ENCODE measurements at regions not wholly inside any gene's neighbourhood (a gene's known extent, or its start where the extent isn't known, plus 50 kb on each side); places are given as distances from the start of the nearest gene placed in this dataset.

DNA sequence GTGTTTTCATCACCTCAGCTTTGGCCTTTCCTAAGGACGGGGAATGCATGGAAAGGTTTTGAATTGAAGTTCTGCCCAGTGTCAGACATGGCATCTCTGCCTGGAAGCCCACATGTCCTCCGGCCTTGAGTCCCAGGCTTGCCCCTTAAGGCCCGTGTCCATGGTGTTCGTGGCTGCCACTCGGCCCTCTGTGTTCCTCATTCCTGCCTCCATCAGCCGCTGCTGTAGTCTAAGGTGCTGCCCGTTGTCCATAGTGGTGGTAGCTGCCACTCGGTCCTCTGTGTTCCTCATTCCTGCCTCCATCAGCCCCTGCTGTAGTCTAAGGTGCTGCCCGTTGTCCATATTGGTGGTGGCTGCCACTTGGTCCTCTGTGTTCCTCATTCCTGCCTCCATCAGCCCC is 180.7 kb upstream of the SHH start:
- H2AFZ ChIP-seq: no peak overlapping the region
- H3K9me3 Mint-ChIP-seq: peaks cover 17% of the 10 kb centered on the region
- H3K4me3 Mint-ChIP-seq: no peak overlapping the region
- H3K4me2 ChIP-seq: no peak overlapping the region
- no peaks in the 10 kb centered on the region; the same call in 2 of the 3 replicates for H3K4me1 Mint-ChIP-seq
- DNase-seq (ENCODE audit: low spot score): no peak
- no peaks in the 10 kb centered on the region for H4K20me1 ChIP-seq (replicated peaks; ENCODE audit: insufficient read depth)
- no peak overlapping the region for H3K4me3 ChIP-seq
- peaks cover 9% of the 10 kb centered on the region for H3K27me3 Mint-ChIP-seq (ENCODE audit: insufficient read depth, low read depth, poor library complexity)
- H3K36me3 Mint-ChIP-seq (ENCODE audit: low read depth): no peaks in the 10 kb centered on the region; the same call in 2 of the 3 replicates
- TF ChIP-seq ZNF331 (CRISPR knock-in tag; IDR thresholded peaks at IDR 0.05; ENCODE audit: low read depth): no peak
- TF ChIP-seq, protein P1, sequence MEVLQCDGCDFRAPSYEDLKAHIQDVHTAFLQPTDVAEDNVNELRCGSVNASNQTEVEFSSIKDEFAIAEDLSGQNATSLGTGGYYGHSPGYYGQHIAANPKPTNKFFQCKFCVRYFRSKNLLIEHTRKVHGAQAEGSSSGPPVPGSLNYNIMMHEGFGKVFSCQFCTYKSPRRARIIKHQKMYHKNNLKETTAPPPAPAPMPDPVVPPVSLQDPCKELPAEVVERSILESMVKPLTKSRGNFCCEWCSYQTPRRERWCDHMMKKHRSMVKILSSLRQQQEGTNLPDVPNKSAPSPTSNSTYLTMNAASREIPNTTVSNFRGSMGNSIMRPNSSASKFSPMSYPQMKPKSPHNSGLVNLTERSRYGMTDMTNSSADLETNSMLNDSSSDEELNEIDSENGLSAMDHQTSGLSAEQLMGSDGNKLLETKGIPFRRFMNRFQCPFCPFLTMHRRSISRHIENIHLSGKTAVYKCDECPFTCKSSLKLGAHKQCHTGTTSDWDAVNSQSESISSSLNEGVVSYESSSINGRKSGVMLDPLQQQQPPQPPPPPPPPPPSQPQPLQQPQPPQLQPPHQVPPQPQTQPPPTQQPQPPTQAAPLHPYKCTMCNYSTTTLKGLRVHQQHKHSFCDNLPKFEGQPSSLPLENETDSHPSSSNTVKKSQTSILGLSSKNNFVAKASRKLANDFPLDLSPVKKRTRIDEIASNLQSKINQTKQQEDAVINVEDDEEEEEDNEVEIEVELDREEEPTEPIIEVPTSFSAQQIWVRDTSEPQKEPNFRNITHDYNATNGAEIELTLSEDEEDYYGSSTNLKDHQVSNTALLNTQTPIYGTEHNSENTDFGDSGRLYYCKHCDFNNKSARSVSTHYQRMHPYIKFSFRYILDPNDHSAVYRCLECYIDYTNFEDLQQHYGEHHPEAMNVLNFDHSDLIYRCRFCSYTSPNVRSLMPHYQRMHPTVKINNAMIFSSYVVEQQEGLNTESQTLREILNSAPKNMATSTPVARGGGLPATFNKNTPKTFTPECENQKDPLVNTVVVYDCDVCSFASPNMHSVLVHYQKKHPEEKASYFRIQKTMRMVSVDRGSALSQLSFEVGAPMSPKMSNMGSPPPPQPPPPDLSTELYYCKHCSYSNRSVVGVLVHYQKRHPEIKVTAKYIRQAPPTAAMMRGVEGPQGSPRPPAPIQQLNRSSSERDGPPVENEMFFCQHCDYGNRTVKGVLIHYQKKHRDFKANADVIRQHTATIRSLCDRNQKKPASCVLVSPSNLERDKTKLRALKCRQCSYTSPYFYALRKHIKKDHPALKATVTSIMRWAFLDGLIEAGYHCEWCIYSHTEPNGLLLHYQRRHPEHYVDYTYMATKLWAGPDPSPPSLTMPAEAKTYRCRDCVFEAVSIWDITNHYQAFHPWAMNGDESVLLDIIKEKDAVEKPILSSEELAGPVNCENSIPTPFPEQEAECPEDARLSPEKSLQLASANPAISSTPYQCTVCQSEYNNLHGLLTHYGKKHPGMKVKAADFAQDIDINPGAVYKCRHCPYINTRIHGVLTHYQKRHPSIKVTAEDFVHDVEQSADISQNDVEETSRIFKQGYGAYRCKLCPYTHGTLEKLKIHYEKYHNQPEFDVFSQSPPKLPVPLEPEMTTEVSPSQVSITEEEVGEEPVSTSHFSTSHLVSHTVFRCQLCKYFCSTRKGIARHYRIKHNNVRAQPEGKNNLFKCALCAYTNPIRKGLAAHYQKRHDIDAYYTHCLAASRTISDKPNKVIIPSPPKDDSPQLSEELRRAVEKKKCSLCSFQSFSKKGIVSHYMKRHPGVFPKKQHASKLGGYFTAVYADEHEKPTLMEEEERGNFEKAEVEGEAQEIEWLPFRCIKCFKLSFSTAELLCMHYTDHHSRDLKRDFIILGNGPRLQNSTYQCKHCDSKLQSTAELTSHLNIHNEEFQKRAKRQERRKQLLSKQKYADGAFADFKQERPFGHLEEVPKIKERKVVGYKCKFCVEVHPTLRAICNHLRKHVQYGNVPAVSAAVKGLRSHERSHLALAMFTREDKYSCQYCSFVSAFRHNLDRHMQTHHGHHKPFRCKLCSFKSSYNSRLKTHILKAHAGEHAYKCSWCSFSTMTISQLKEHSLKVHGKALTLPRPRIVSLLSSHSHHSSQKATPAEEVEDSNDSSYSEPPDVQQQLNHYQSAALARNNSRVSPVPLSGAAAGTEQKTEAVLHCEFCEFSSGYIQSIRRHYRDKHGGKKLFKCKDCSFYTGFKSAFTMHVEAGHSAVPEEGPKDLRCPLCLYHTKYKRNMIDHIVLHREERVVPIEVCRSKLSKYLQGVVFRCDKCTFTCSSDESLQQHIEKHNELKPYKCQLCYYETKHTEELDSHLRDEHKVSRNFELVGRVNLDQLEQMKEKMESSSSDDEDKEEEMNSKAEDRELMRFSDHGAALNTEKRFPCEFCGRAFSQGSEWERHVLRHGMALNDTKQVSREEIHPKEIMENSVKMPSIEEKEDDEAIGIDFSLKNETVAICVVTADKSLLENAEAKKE (CRISPR knock-in tag; IDR thresholded peaks at IDR 0.05): no peak
- no peak for TF ChIP-seq EZH2 (IDR thresholded peaks at IDR 0.05; ENCODE audit: low read depth, unreplicated experiment)
- TF ChIP-seq JUNB (IDR thresholded peaks at IDR 0.05; ENCODE audit: unreplicated experiment): no peak
- TF ChIP-seq, protein P2, sequence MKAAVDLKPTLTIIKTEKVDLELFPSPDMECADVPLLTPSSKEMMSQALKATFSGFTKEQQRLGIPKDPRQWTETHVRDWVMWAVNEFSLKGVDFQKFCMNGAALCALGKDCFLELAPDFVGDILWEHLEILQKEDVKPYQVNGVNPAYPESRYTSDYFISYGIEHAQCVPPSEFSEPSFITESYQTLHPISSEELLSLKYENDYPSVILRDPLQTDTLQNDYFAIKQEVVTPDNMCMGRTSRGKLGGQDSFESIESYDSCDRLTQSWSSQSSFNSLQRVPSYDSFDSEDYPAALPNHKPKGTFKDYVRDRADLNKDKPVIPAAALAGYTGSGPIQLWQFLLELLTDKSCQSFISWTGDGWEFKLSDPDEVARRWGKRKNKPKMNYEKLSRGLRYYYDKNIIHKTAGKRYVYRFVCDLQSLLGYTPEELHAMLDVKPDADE (IDR thresholded peaks at IDR 0.05): no peak
- TF ChIP-seq POLR2AphosphoS5 (IDR thresholded peaks at IDR 0.05; ENCODE audit: low read depth): no peak
- no peak for TF ChIP-seq CREB1 (CRISPR knock-in tag; IDR thresholded peaks at IDR 0.05; ENCODE audit: low read depth)
- TF ChIP-seq, protein P3, sequence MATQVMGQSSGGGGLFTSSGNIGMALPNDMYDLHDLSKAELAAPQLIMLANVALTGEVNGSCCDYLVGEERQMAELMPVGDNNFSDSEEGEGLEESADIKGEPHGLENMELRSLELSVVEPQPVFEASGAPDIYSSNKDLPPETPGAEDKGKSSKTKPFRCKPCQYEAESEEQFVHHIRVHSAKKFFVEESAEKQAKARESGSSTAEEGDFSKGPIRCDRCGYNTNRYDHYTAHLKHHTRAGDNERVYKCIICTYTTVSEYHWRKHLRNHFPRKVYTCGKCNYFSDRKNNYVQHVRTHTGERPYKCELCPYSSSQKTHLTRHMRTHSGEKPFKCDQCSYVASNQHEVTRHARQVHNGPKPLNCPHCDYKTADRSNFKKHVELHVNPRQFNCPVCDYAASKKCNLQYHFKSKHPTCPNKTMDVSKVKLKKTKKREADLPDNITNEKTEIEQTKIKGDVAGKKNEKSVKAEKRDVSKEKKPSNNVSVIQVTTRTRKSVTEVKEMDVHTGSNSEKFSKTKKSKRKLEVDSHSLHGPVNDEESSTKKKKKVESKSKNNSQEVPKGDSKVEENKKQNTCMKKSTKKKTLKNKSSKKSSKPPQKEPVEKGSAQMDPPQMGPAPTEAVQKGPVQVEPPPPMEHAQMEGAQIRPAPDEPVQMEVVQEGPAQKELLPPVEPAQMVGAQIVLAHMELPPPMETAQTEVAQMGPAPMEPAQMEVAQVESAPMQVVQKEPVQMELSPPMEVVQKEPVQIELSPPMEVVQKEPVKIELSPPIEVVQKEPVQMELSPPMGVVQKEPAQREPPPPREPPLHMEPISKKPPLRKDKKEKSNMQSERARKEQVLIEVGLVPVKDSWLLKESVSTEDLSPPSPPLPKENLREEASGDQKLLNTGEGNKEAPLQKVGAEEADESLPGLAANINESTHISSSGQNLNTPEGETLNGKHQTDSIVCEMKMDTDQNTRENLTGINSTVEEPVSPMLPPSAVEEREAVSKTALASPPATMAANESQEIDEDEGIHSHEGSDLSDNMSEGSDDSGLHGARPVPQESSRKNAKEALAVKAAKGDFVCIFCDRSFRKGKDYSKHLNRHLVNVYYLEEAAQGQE (IDR thresholded peaks at IDR 0.05; ENCODE audit: unreplicated experiment): no peak
- TF ChIP-seq, protein P4, sequence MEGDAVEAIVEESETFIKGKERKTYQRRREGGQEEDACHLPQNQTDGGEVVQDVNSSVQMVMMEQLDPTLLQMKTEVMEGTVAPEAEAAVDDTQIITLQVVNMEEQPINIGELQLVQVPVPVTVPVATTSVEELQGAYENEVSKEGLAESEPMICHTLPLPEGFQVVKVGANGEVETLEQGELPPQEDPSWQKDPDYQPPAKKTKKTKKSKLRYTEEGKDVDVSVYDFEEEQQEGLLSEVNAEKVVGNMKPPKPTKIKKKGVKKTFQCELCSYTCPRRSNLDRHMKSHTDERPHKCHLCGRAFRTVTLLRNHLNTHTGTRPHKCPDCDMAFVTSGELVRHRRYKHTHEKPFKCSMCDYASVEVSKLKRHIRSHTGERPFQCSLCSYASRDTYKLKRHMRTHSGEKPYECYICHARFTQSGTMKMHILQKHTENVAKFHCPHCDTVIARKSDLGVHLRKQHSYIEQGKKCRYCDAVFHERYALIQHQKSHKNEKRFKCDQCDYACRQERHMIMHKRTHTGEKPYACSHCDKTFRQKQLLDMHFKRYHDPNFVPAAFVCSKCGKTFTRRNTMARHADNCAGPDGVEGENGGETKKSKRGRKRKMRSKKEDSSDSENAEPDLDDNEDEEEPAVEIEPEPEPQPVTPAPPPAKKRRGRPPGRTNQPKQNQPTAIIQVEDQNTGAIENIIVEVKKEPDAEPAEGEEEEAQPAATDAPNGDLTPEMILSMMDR (conservative IDR thresholded peaks at IDR 0.05; ENCODE audit: low read depth in 2 of 2): no peak
- no peak for TF ChIP-seq EZH2phosphoT487 (IDR thresholded peaks at IDR 0.05; ENCODE audit: unreplicated experiment)
- TF ChIP-seq STAT1 (IDR thresholded peaks at IDR 0.05; ENCODE audit: unreplicated experiment): no peak
- TF ChIP-seq NANOG (IDR thresholded peaks at IDR 0.05; ENCODE audit: borderline replicate concordance): no peak
- no peaks in the 10 kb centered on the region for H3K27me3 ChIP-seq (ENCODE audit: insufficient read depth)
- no peak overlapping the region for H3K27ac Mint-ChIP-seq
- H3K4me1 ChIP-seq (ENCODE audit: insufficient read depth): no peaks in the 10 kb centered on the region
- ATAC-seq: no peak
- H3F3A ChIP-seq (replicated peaks; ENCODE audit: low read depth): no peaks in the 10 kb centered on the region
- H3K36me3 ChIP-seq (ENCODE audit: insufficient read depth): no peaks in the 10 kb centered on the region
- no peak overlapping the region for H3K27ac ChIP-seq (ENCODE audit: low read depth)
- H3K79me2 ChIP-seq (replicated peaks; ENCODE audit: insufficient read depth): no peaks in the 10 kb centered on the region
- H3K9me2 ChIP-seq (ENCODE audit: insufficient read depth): no peaks in the 10 kb centered on the region

Measured in GM23338 (cell line).